ENCODE measurements at regions not wholly inside any gene's neighbourhood (a gene's known extent, or its start where the extent isn't known, plus 50 kb on each side); places are given as distances from the start of the nearest gene placed in this dataset.

DNA sequence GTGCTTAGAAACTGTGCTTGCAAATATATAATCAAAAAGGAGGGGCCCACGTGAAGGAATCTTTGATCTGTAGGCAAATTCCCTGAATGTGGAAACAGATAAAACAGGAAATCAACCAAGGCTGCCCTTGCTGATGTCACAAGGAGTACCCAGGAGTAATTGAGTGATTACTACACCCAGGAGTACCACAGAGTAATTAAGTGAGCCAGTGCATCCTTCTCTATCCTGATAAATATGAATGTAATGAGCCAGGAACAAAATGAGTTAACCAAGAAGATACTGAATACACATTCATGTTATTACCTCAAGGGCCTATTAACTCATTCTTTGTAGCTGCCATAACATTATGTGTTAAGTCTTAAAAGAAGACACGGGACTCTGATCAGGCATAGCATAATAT, 87.3 kb upstream of the POU1F1 start:
- Histone ChIP-seq H3K27me3 (ENCODE audit: insufficient read depth, low read length, poor library complexity, severe bottlenecking) (no peaks in the 10 kb centered on the region), H3K9me3 (ENCODE audit: insufficient read depth, low read depth, low read length) (no peaks in the 10 kb centered on the region), H3K79me2 (ENCODE audit: insufficient read depth, low read length) (no peaks in the 10 kb centered on the region), H3K9me2 (replicated peaks; ENCODE audit: low read depth, low read length) (0 out of 2 replicates have a peak, but pooled peaks cover 3% of the 10 kb centered on the region), H3K4me2 (ENCODE audit: low read depth, low read length, poor library complexity, severe bottlenecking) (no peak overlapping the region), H3F3A (ENCODE audit: low read depth) (no peaks in the 10 kb centered on the region), H3K4me1 (ENCODE audit: insufficient read depth, low read length, poor library complexity, severe bottlenecking) (no peaks in the 10 kb centered on the region), H2AFZ (ENCODE audit: low read length) (no peak overlapping the region), H3K9ac (ENCODE audit: low read depth, low read length, poor library complexity, severe bottlenecking) (no peak overlapping the region), H3K4me3 (ENCODE audit: low read length, poor library complexity, severe bottlenecking) (no peak overlapping the region), H3K36me3 (ENCODE audit: insufficient read depth, low read length) (no peaks in the 10 kb centered on the region), H4K20me1 (ENCODE audit: insufficient read depth, low read length, poor library complexity, severe bottlenecking) (no peaks in the 10 kb centered on the region)
- TF ChIP-seq, protein P1, sequence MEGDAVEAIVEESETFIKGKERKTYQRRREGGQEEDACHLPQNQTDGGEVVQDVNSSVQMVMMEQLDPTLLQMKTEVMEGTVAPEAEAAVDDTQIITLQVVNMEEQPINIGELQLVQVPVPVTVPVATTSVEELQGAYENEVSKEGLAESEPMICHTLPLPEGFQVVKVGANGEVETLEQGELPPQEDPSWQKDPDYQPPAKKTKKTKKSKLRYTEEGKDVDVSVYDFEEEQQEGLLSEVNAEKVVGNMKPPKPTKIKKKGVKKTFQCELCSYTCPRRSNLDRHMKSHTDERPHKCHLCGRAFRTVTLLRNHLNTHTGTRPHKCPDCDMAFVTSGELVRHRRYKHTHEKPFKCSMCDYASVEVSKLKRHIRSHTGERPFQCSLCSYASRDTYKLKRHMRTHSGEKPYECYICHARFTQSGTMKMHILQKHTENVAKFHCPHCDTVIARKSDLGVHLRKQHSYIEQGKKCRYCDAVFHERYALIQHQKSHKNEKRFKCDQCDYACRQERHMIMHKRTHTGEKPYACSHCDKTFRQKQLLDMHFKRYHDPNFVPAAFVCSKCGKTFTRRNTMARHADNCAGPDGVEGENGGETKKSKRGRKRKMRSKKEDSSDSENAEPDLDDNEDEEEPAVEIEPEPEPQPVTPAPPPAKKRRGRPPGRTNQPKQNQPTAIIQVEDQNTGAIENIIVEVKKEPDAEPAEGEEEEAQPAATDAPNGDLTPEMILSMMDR (conservative IDR thresholded peaks at IDR 0.05; ENCODE audit: low read length): no peak
- TF ChIP-seq EZH2phosphoT487 (IDR thresholded peaks at IDR 0.05; ENCODE audit: borderline replicate concordance): no peak

DNA sequence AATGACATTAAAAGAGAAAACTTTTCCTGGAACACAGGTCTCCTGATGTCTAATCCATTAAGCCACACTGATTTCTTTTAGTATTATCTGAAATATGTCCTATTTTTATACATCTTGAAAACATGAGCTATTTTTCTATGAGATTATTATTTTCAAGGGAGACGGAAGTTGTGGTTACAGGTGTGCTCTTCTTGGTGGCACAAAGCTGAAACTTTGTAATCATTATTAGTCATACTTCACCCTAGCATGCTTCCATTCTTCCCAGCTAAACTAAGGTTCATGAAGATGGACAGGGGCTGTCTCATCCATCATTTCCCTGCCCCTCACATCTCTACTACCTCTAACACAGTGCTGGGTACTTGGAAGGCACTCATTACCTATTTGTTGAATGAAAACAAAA, 85.6 kb upstream of the POU1F1 start:
- H3K9ac ChIP-seq (ENCODE audit: low read depth, low read length, poor library complexity, severe bottlenecking): no peak overlapping the region
- H4K20me1 ChIP-seq (ENCODE audit: insufficient read depth, low read length, poor library complexity, severe bottlenecking): no peaks in the 10 kb centered on the region
- no peak overlapping the region for H3K4me3 ChIP-seq (ENCODE audit: low read length, poor library complexity, severe bottlenecking)
- no peaks in the 10 kb centered on the region for H3K27me3 ChIP-seq (ENCODE audit: insufficient read depth, low read length, poor library complexity, severe bottlenecking)
- no peak overlapping the region for H3K4me2 ChIP-seq (ENCODE audit: low read depth, low read length, poor library complexity, severe bottlenecking)
- H3K9me2 ChIP-seq (replicated peaks; ENCODE audit: low read depth, low read length): no peaks in the 10 kb centered on the region
- H3F3A ChIP-seq (ENCODE audit: low read depth): no peaks in the 10 kb centered on the region
- TF ChIP-seq, protein P1 (conservative IDR thresholded peaks at IDR 0.05; ENCODE audit: low read length): no peak
- no peak for TF ChIP-seq EZH2phosphoT487 (IDR thresholded peaks at IDR 0.05; ENCODE audit: borderline replicate concordance)
- H3K9me3 ChIP-seq (ENCODE audit: insufficient read depth, low read depth, low read length): no peaks in the 10 kb centered on the region
- H3K4me1 ChIP-seq (ENCODE audit: insufficient read depth, low read length, poor library complexity, severe bottlenecking): no peaks in the 10 kb centered on the region
- H2AFZ ChIP-seq (ENCODE audit: low read length): no peak overlapping the region
- H3K79me2 ChIP-seq (ENCODE audit: insufficient read depth, low read length): no peaks in the 10 kb centered on the region
- H3K36me3 ChIP-seq (ENCODE audit: insufficient read depth, low read length): no peaks in the 10 kb centered on the region

DNA sequence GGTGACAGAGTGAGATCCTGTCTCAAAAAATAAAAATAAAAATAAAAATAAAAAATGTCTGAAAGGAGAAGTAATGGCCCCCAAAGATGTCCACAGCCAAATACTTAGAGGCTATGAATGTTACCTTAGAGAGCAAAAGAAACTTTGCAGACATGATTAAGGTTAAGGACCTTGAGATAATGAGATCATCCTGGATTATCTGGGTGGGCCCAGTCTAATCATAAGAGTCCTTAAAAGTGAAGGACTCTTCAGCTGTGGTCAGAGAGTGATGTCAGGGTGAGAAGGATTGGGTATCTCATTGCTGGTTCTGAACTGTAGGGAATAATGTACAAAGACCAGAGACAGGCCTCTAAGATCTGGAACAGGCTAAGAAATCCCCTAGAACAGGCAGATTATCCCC, 84.9 kb upstream of the POU1F1 start:
- Histone ChIP-seq H3K9me3 (ENCODE audit: insufficient read depth, low read depth, low read length) (no peaks in the 10 kb centered on the region), H3K79me2 (ENCODE audit: insufficient read depth, low read length) (no peaks in the 10 kb centered on the region), H3K27me3 (ENCODE audit: insufficient read depth, low read length, poor library complexity, severe bottlenecking) (no peaks in the 10 kb centered on the region), H3K4me1 (ENCODE audit: insufficient read depth, low read length, poor library complexity, severe bottlenecking) (no peaks in the 10 kb centered on the region), H3F3A (ENCODE audit: low read depth) (no peaks in the 10 kb centered on the region), H4K20me1 (ENCODE audit: insufficient read depth, low read length, poor library complexity, severe bottlenecking) (no peaks in the 10 kb centered on the region), H3K36me3 (ENCODE audit: insufficient read depth, low read length) (no peaks in the 10 kb centered on the region), H3K9me2 (replicated peaks; ENCODE audit: low read depth, low read length) (no peaks in the 10 kb centered on the region), H2AFZ (ENCODE audit: low read length) (no peak overlapping the region), H3K4me3 (ENCODE audit: low read length, poor library complexity, severe bottlenecking) (no peak overlapping the region), H3K9ac (ENCODE audit: low read depth, low read length, poor library complexity, severe bottlenecking) (no peak overlapping the region), H3K4me2 (ENCODE audit: low read depth, low read length, poor library complexity, severe bottlenecking) (no peak overlapping the region)
- TF ChIP-seq EZH2phosphoT487 (IDR thresholded peaks at IDR 0.05; ENCODE audit: borderline replicate concordance): no peak
- TF ChIP-seq, protein P1 (conservative IDR thresholded peaks at IDR 0.05; ENCODE audit: low read length): no peak
